Stimulated activated CD4-positive, alpha-beta T cell treated with anti-CD3 and anti-CD28 coated beads, Interleukin-1b, Interleukin-23, amount 100 ng/mL, for 4 hours (primary cell): ENCODE measurements at regions not wholly inside any gene's neighbourhood (a gene's known extent, or its start where the extent isn't known, plus 50 kb on each side); places are given as distances from the start of the nearest gene placed in this dataset.

ENCODE experiments used
- DNase-seq, 2 donors: peaks; one replicate each; pipeline ENCODE4 v3.0.0-alpha.2; 2020; ENCODE audit warnings: low read depth in 2 of 2

DNA sequence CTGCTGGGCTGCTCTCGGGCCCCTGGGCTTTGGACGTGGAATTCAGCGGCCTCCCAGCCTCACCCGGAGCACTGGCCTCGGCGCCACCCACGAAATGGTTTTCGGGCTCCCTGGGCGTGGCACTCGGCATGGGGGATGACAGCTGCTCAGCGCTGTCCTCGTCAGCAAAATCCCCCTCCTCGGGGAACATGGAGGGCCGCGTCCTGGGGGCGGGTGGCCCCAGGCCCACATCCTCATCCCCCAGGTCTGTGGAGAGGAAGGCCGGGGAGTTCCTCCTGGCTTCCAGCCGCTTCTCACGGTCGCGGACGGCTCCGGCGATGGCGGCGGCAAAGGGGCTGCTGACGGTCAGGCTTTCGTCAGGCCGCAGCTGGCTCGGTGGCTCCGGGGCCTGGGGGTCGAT, 88.4 kb downstream of the CTTN start:
- no peak for DNase-seq

DNA sequence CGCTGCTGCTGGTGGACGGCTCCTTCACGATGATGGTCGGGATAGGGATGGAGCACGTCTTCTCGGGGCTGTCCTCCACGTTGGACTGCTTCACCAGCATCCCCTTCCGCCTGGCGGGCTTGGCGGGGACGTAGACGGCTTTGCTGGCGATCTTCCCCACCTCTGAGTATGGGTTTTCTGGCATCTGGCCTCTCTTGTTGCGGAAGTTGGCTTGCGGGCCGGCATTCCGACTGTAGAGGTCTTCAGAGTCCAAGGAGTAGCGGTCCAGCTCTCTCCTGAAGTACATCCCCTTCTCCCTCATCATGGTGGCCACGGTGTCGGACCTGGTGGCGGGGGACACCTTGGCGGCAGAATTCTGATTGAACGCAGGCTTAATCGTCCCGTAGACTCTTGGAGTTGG, 88.8 kb downstream of the CTTN start:
- DNase-seq: no peak

- DNase-seq: no peak
Observed at GRCh38 chr11:70487756-70488155, 89.4 kb downstream of the CTTN start.

DNA sequence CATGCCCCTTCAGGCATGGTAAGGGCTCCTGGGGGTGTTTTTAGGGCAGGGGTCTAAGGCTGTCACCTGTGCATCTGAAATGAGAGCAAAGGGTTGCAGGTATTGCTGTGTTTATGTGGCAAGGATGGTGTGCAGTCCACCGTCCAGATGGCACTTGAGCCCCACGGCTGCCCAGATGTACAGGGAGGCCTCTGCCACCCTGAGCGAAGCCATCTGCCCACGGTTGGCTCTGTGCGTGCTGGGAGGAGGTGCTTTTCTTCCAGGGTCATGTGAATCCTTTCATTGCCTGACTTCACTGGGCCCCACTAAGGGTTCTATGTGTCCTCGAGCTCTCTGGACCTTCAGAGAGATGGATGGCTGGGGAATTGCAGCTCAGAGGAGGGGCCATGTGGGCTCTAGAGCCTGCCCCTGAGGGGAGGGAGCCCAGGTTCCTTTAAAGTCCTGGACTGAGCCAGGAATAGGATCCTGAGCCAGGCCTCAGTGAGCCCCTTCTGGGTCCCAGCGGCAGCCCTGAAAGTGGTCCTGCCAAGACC, 89.9 kb downstream of the CTTN start:
- no peak for DNase-seq

GRCh38 chr11:70489276-70489675, 90.9 kb downstream of the CTTN start:
- no peak for DNase-seq

DNA sequence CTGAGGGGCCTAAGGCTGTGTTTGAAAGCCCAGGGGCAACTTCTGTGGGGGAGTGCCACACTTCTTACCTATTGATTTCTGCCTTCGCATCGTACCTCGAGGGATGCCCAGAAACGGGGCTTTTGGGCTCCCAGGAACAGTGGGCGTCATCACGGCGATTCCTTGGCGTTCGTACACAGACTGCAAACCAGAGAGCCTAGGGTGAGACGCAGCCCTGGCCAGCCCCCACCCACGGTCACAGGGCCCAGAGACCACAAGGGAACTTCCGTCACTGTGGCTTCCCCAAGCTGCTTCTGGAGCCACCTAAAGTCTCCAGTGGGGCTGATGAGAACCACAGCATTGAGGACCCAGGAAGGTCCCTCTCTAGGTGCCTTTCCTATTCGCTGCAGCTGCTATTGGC, 91.9 kb downstream of the CTTN start:
- DNase-seq: no peak

DNA sequence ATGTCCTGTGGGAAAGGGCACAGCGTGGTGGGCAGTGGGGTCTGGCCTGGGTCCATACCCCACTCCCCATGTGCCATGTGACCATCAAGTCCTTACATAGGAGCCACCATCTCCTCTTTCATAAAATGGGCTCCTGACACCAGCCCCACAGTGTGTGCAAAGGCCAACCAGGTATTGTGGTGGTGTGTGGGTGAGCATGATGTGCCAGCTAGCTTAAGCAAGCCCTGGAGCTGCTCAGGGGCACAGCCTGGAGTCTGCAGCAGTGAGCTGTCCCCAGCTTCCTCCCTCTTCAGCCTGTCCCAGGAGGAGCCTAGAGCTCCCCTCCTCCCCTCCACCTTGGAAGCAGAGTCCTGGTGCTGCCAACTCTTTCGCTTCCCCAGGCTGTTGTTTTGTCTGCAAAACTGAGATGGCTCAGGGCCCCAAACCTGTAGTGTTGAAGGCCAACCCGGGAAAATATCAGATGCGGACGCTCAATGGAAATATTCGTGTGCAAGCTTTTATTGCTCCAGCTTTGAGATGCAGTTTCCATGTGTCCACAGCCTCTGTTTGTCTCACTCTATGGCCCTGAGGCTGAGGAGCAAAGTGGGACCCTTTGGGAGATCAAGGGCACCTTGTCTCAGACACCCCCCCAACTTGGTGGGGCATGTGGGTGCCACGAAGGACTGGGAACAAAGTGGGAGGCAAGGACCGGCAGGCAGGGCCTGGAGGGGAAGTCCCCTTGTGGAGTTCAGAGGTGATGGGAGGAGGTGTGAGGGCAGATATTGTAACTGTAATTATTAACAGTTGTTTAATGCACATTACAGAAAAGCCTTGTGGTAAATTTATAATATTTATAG, 92.6 kb downstream of the CTTN start:
- no peak for DNase-seq

GRCh38 chr11:70491696-70492472, 93.6 kb downstream of the CTTN start:
- DNase-seq: no peak

DNA sequence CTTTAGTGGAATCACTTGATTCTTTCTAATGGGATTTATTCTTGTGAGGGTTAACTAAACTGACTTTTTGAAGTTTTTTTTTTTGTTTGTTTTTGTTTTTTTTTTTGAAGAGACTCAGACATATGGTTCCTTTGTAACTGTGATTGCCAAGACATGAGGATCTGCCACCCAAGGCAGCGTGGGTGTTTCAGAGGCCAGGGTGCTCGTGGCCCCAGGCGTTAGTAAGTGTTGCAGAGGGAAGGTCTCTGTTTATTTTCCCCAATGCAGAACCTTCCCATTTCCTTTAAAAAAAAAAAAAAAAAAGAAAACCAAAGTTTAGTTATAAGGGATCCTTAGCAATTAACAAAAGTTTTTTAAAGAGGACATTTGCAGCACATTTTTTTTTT, 94.8 kb downstream of the CTTN start:
- DNase-seq: no peak

DNA sequence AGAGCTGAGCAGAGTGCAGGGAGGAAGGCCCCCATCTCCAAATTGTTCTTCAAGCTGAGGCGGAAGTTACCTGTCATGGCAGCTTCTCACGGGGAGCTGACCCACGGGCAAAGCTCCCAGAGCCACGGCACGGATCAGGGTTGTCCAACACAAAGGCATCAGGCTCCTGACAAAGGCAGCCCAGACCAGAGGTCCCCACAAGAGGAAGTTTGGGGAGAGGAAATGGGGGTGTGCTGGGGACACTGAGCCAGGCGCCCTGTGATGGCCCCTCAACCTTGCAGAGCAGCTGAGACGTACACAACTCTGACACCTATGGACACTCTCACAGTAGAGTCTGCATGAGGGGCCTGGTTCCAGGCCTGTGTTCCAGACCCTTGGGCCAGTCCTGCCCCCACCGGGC, 95.6 kb downstream of the CTTN start:
- DNase-seq: no peak

DNA sequence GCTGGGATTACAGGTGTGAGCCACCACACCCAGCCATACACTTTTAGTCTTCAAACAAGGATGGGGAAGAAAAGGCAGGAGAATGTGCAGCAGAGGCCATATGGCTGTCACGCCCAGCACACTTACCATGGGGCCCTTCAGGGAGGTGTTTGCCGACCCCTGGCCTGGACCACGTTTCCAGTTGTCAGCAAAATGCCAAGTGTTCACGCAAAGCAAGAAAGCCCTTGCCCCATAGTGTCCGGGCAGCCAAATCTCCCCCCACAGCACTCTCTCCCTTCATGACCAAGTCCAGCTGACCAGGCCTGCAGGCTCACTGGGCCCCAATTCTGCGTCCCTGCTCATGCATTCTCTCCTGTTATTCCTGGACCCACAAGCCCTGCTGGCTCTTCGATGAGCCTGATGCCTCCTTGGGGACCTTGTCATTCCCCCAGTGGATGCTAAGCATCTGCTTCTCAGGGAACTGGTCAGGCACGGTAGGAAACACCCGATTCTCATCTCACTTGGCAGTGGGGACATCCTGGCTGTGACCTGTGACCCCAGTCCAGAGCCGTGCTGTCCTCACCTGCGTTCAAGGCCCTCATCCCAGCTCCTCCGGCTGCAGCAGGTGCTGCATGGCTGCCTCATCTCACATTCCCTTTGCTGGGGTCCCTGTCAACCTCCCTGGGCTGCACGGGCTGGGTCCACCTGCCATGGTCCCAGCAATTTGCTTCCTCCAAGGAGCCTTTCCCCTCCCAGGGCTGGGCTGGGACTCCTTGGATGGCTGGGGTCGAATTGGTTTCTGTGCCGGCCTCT, 96.4 kb downstream of the CTTN start:
- no peak for DNase-seq

DNA sequence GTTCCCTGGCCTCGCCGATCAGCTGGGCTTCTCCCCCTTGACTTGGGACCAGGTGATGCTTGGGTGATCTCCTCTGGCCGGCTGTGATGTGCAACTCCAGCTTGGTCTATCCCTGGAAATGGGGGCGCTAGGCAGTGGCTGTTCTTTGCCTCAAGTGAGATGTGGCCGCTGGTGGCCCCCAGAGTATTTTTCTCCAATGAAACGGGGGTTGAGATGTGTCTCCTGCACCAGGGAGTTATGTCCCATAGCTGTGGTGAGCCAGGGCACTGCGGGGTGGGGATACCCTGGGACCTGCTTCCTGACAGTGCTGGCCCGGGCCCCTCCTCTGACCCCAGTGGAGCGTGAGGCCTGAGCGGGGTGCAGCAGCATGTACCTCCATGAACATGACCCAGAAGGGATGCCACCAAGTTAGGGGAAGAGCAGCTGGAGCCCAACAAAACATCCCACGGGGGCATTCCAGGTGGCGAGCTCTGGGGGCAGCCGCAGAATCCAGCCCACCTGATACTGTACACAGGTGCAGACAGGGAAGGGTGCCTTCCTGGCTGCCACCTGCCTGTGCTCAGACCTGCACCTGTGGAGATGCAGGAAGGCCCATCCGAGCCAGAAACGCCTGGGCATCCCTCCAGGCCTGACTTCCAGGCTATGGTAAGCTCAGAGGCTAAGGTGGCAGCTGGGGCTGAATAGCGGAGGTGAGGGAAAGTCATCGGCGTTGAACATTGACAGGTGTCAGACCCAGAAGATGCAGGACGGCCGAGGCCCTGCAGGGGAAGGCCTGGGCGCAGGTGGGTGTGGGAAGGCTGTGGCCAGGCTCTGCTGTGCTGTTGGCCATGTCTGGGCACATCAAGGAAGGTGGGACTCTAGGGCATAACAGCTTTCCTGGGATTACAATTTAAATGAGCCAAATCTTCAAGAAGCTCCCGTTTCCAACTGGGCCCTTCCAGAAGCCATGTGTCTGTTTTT, 97.3 kb downstream of the CTTN start:
- DNase-seq: no peak

DNA sequence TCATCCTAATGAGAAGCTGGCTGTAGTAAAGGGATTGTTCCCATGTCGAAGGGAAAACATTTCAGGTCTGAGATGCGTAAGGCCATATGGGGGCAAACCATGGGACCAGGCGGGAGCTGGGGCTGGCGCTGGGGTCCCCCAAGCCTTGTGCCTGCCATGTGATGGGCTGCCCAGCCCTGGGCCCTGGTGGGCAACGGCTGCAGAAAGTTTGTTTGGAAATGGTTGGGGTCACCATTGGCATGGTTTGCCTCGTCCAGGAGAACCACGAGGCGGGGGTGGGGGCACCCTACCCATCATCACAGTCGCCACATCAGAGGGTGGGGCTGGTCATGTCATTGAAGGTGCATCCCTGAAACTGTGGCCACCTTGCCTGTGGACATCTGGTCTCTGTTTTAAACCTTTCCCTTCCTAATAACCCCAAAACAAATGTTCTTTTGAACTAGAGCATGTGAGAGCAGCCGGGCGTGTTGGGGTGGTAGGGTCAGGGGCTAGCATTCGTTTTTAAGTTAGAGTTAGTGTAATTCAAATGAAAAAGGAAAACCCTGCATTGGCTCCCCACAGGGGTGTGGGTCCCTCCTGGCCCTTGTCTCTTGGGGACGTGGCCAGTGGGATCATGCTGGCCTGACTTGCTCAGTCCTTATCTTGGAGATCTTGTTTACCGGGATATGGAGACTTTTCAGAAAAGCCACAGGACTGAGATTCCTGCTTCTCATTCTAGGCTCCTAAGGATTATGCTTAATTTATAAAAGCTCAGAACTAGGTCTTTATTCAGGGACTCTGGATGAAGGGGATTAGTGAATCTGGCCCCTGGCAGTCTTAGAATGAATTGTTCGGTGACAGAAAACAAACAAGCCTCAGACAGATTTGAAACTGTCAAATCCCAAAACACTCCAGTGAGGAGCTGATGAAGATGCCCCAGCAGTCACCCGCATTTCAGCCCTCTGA, 98.5 kb downstream of the CTTN start:
- DNase-seq: no peak

- no peak for DNase-seq
Observed at GRCh38 chr11:70497536-70498075, 99.3 kb downstream of the CTTN start.

DNA sequence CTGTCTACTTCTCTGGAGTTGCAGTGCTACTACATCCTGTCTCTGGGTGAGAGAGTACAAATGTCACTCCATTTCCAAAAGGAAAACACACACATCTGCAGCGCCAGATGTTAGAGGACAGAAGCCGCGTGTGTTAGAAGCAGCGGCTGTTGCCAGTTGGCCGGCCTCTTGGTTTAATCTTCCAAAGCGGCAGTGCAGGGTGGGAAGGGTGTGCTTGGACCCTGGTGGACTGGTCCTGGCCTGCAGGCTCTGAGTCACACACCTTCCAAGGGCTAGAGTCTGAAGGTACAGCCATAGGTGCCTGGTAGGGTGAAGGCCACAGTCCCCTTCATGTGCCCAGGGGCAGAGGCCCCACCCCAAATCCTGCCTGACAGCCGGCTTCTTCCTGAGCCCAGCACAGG, 99.8 kb downstream of the CTTN start:
- no peak for DNase-seq

DNA sequence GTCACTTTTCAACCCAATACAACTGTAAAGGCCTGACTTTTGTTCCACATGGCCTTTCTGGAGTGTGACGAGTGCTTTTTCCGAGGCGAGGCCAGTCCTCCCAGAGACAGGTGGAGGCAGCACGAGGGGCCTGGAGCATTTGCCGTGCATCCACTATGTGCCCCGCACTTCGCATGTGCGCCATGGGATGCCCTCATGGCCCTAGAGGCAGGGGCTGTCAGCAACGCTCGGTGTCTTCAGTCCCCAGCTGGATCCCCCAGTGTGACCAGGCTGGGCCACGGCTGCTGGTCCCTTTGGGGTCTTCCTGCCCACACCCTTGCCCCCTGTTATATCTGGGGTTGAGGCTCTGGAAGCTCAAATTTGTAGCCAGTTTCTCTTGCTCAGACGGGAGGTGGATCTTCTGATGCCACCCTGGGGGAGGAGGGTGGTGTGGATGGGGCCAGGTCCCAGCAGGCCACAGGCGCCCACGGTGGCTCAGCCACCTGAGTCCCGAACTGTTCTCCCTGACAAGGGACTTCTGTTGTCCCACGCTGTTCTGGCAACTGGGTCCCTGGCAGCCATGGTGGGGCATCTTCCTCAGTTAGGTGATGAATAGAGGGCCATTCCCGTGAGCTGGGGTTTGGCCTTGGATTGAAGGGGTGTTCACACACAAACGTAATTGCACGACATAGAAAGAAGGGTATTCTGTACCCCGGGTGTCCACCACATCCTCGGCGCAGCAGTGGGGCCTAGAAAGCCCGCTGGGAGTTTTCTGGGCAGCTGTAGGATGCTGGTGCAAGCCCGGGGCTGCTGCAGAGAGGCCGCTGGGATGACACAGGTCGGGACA, 100.9 kb downstream of the CTTN start:
- no peak for DNase-seq

GRCh38 chr11:70500076-70500847, 101.9 kb downstream of the CTTN start:
- DNase-seq: no peak
